A673 (cell line): ENCODE measurements at regions not wholly inside any gene's neighbourhood (a gene's known extent, or its start where the extent isn't known, plus 50 kb on each side); places are given as distances from the start of the nearest gene placed in this dataset.

Source experiments
- BruUV-seq: library from RNA; stranded (reverse); fragments of 400-500 nt; replicated peaks from 2 replicates; lab custom pipeline; 2021; lab: Mats Ljungman, UMichigan
- CTCF ChIA-PET: fragments of 300-600 bp; sonication (Branson Sonifier 250); formaldehyde crosslinking; loops from one replicate; lab custom pipeline; 2022; ENCODE audit warnings: antibody characterized with exemption; lab: Charles Lee
- POLR2A ChIA-PET: fragments of 300-600 bp; sonication (Branson Sonifier 250); formaldehyde crosslinking; loops from one replicate; lab custom pipeline; 2022; ENCODE audit warnings: antibody characterized with exemption; ENCODE audit not compliant: low non-redundant PET; lab: Charles Lee
- DNase-seq: peaks from one replicate; pipeline ENCODE4 v3.0.0-alpha.2; 2015; ENCODE audit warnings: low spot score
- H3K27ac ChIP-seq: fragments of 200-600 bp; sonication (generic); 2 replicates; pipeline ENCODE4 v1.5.1; 2016; ENCODE audit warnings: mixed run types, low read depth, mild to moderate bottlenecking, mixed read lengths, antibody characterized with exemption, low read length; ENCODE audit not compliant: poor library complexity, severe bottlenecking
- H3K27me3 ChIP-seq: fragments of 200-600 bp; sonication (generic); replicated peaks from 2 replicates; pipeline ENCODE4 v1.6.1; 2017; ENCODE audit warnings: mixed run types, low read depth, mild to moderate bottlenecking, mixed read lengths, antibody characterized with exemption, low read length; ENCODE audit not compliant: insufficient read depth, poor library complexity
- H3K36me3 ChIP-seq: fragments of 200-600 bp; sonication (generic); 2 replicates; pipeline ENCODE4 v1.6.1; 2016; ENCODE audit warnings: mixed run types, mild to moderate bottlenecking, mixed read lengths, antibody characterized with exemption, low read length; ENCODE audit not compliant: insufficient read depth, poor library complexity, severe bottlenecking
- H3K4me1 ChIP-seq: fragments of 200-600 bp; sonication (generic); 2 replicates; pipeline ENCODE4 v1.6.1; 2017; ENCODE audit warnings: mixed run types, mild to moderate bottlenecking, mixed read lengths, antibody characterized with exemption, low read length; ENCODE audit not compliant: insufficient read depth, poor library complexity, severe bottlenecking
- H3K4me3 ChIP-seq: fragments of 200-600 bp; sonication (generic); 2 replicates; pipeline ENCODE4 v1.5.1; 2016; ENCODE audit warnings: low read depth, mixed run types, mild to moderate bottlenecking, mixed read lengths, low read length; ENCODE audit not compliant: poor library complexity, severe bottlenecking
- H3K9me3 ChIP-seq: fragments of 200-600 bp; sonication (generic); 2 replicates; pipeline ENCODE4 v1.6.1; 2016; ENCODE audit warnings: mixed run types, low read depth, mild to moderate bottlenecking, mixed read lengths, antibody characterized with exemption, low read length; ENCODE audit not compliant: poor library complexity, severe bottlenecking
- CTCF ChIP-seq: fragments of 300-800, 200-600 bp; sonication (generic); conservative IDR thresholded peaks from 2 replicates; pipeline ENCODE4 v1.5.1; 2017; ENCODE audit warnings: low read depth, mild to moderate bottlenecking, antibody characterized with exemption, low read length, moderate library complexity, mixed read lengths
- EZH2 ChIP-seq: fragments of 200-600 bp; sonication (generic); IDR thresholded peaks from 2 replicates; pipeline ENCODE4 v1.6.1; 2017; ENCODE audit warnings: borderline replicate concordance, low read depth, mild to moderate bottlenecking, mixed read lengths, antibody characterized with exemption, low read length; ENCODE audit not compliant: poor library complexity, severe bottlenecking
- intact Hi-C: fragments of 100-400 bp; cut with micrococcal nuclease; formaldehyde crosslinking; loops from one replicate; pipeline ENCODE4 v1.10.0; 2022; ENCODE audit not compliant: unreplicated experiment

- POLR2A ChIA-PET, result no interaction called here
- TF ChIP-seq CTCF (no peak), EZH2 (no peak)
- CTCF ChIA-PET, result no interaction called here
- BruUV-seq, result no TSS peak
- Histone ChIP-seq H3K27me3 (no peaks in the 10 kb centered on the region), H3K4me3 (no peak overlapping the region), H3K36me3 (no peaks in the 10 kb centered on the region), H3K9me3 (no peaks in the 10 kb centered on the region), H3K27ac (no peak overlapping the region), H3K4me1 (no peaks in the 10 kb centered on the region)
- DNase-seq, result no peak
- intact Hi-C loops, result no loop called here
Measured at GRCh38 chrX:7389576-7389975, 241.6 kb upstream of the PUDP start.

- DNase-seq, result no peak
- no peaks in the 10 kb centered on the region for H3K27me3 ChIP-seq
- H3K9me3 ChIP-seq, result no peaks in the 10 kb centered on the region
- intact Hi-C loops, result no loop called here
- H3K36me3 ChIP-seq, result no peaks in the 10 kb centered on the region
- H3K27ac ChIP-seq, result no peak overlapping the region
- CTCF ChIA-PET, result no interaction called here
- H3K4me1 ChIP-seq, result no peaks in the 10 kb centered on the region
- POLR2A ChIA-PET, result no interaction called here
- no TSS peak for BruUV-seq
- no peak overlapping the region for H3K4me3 ChIP-seq
- TF ChIP-seq CTCF, result no peak
Measured at GRCh38 chrX:7385131-7385530, 237.2 kb upstream of the PUDP start.

GRCh38 chrX:7378406-7378805 is 230.5 kb upstream of the PUDP start:
- DNase-seq, result no peak
- no peaks in the 10 kb centered on the region for H3K27me3 ChIP-seq
- H3K4me3 ChIP-seq, result no peak overlapping the region
- no peaks in the 10 kb centered on the region for H3K4me1 ChIP-seq
- TF ChIP-seq EZH2 (no peak), CTCF (no peak)
- POLR2A ChIA-PET, result no interaction called here
- CTCF ChIA-PET, result no interaction called here
- no peaks in the 10 kb centered on the region for H3K36me3 ChIP-seq
- peaks cover 4% of the 10 kb centered on the region for H3K9me3 ChIP-seq
- no peak overlapping the region for H3K27ac ChIP-seq
- intact Hi-C loops, result no loop called here
- BruUV-seq, result no TSS peak
